GM23248 (cell line): ENCODE measurements at regions not wholly inside any gene's neighbourhood (a gene's known extent, or its start where the extent isn't known, plus 50 kb on each side); places are given as distances from the start of the nearest gene placed in this dataset.

Source experiments
- DNase-seq: peaks from one replicate; pipeline ENCODE4 v3.0.0-alpha.2; 2015
- H2AFZ ChIP-seq: fragments of 200-600 bp; sonication (generic); 2 replicates; pipeline ENCODE4 v1.6.1; 2016; ENCODE audit warnings: antibody characterized with exemption
- H3F3A ChIP-seq: fragments of 200-600 bp; sonication (generic); 2 replicates; pipeline ENCODE4 v1.6.1; 2016; ENCODE audit warnings: mild to moderate bottlenecking, antibody characterized with exemption, mixed run types; ENCODE audit not compliant: insufficient read depth
- H3K27ac ChIP-seq: fragments of 200-600 bp; sonication (generic); 2 replicates; pipeline ENCODE4 v1.5.1; 2016; ENCODE audit warnings: mild to moderate bottlenecking
- H3K27me3 ChIP-seq: fragments of 200-600 bp; sonication (generic); replicated peaks from 2 replicates; pipeline ENCODE4 v1.6.1; 2016; ENCODE audit warnings: mild to moderate bottlenecking; ENCODE audit not compliant: insufficient read depth
- H3K36me3 ChIP-seq: fragments of 200-600 bp; sonication (generic); 2 replicates; pipeline ENCODE4 v1.6.1; 2016; ENCODE audit warnings: low read depth, mild to moderate bottlenecking
- H3K4me1 ChIP-seq: fragments of 200-600 bp; sonication (generic); 2 replicates; pipeline ENCODE4 v1.6.1; 2016; ENCODE audit warnings: mild to moderate bottlenecking; ENCODE audit not compliant: insufficient read depth
- H3K4me2 ChIP-seq: fragments of 200-600 bp; sonication (generic); one replicate; pipeline ENCODE4 v1.6.1; 2016; ENCODE audit warnings: mild to moderate bottlenecking; ENCODE audit not compliant: unreplicated experiment
- H3K4me3 ChIP-seq: fragments of 200-600 bp; sonication (generic); 2 replicates; pipeline ENCODE4 v1.5.1; 2016; ENCODE audit warnings: mild to moderate bottlenecking
- H3K79me2 ChIP-seq: fragments of 200-600 bp; sonication (generic); 2 replicates; pipeline ENCODE4 v1.6.1; 2016; ENCODE audit warnings: mild to moderate bottlenecking; ENCODE audit not compliant: insufficient read depth
- H3K9ac ChIP-seq: fragments of 200-600 bp; sonication (generic); 2 replicates; pipeline ENCODE4 v1.6.1; 2016; ENCODE audit warnings: mild to moderate bottlenecking
- H3K9me2 ChIP-seq: fragments of 200-600 bp; sonication (generic); 2 replicates; pipeline ENCODE4 v1.6.1; 2016; ENCODE audit warnings: mixed run types, mild to moderate bottlenecking, moderate library complexity; ENCODE audit not compliant: insufficient read depth
- H3K9me3 ChIP-seq: fragments of 200-600 bp; sonication (generic); one replicate; pipeline ENCODE4 v1.6.1; 2017; ENCODE audit warnings: low read depth
- H4K20me1 ChIP-seq: fragments of 200-600 bp; sonication (generic); 2 replicates; pipeline ENCODE4 v1.6.0; 2016; ENCODE audit not compliant: insufficient read depth
- EZH2 ChIP-seq: fragments of 200-600 bp; sonication (generic); IDR thresholded peaks from 2 replicates; pipeline ENCODE4 v1.6.1; 2018; ENCODE audit warnings: antibody characterized with exemption, mild to moderate bottlenecking; ENCODE audit not compliant: insufficient read depth, poor library complexity, severe bottlenecking
- EZH2phosphoT487 ChIP-seq: fragments of 200-600 bp; sonication (generic); IDR thresholded peaks from 2 replicates; pipeline ENCODE4 v1.6.1; 2018; ENCODE audit warnings: antibody characterized with exemption, moderate library complexity, mild to moderate bottlenecking, low read depth; ENCODE audit not compliant: insufficient read depth
- WGBS, 2 experiments: methylation state at CpG; one replicate each; pipeline ENCODE4 v1.1.6; 2015 to 2017; ENCODE audit warnings: low lambda C conversion rate in 2 of 2, low coverage in 1 of 2; ENCODE audit errors: missing lambda C conversion rate in 2 of 2; 5-methylcytosine and 5-hydroxymethylcytosine counted together
- in situ Hi-C: fragments of 300-500 bp; cut with MboI; formaldehyde crosslinking; loops from 2 replicates; pipeline ENCODE4 v1.15.0; 2020

- Histone ChIP-seq H3K9me3 (no peaks in the 10 kb centered on the region), H3K27me3 (no peaks in the 10 kb centered on the region), H3F3A (peaks cover 16% of the 10 kb centered on the region), H3K9ac (no peak overlapping the region), H3K4me3 (no peak overlapping the region), H2AFZ (no peak overlapping the region), H3K79me2 (no peaks in the 10 kb centered on the region), H3K4me1 (peaks cover 19% of the 10 kb centered on the region), H3K27ac (no peak overlapping the region), H3K4me2 (no peak overlapping the region), H4K20me1 (no peaks in the 10 kb centered on the region), H3K9me2 (no peaks in the 10 kb centered on the region), H3K36me3 (no peaks in the 10 kb centered on the region)
- in situ Hi-C loops: no loop called here
- no peak for DNase-seq
- TF ChIP-seq EZH2phosphoT487 (no peak), EZH2 (no peak)
- 95 to 99% methylated on average over 4 of the region's 4 CpGs for WGBS, 2 experiments
Measured at GRCh38 chr1:87852410-87853161, 523.9 kb downstream of the LMO4 start.

GRCh38 chr1:87853576-87854351, 525.1 kb downstream of the LMO4 start:
- peak overlapping the region; percentile 48 for H3K4me2 ChIP-seq
- 27% methylated on average over 5 of the region's 5 CpGs for WGBS, 2 experiments

GRCh38 chr1:87863317-87863716, 534.6 kb downstream of the LMO4 start:
- H3F3A ChIP-seq: no peaks in the 10 kb centered on the region
- no peaks in the 10 kb centered on the region for H3K27me3 ChIP-seq
- no peak overlapping the region for H3K27ac ChIP-seq
- no peak for DNase-seq
- peaks cover 11% of the 10 kb centered on the region; the same call in 1 of the 2 replicates for H3K4me1 ChIP-seq
- no peak overlapping the region for H2AFZ ChIP-seq
- no peak overlapping the region for H3K9ac ChIP-seq
- H3K79me2 ChIP-seq: no peaks in the 10 kb centered on the region
- H3K9me2 ChIP-seq: no peaks in the 10 kb centered on the region
- H4K20me1 ChIP-seq: no peaks in the 10 kb centered on the region
- no peaks in the 10 kb centered on the region for H3K9me3 ChIP-seq
- H3K4me2 ChIP-seq: no peak overlapping the region
- no peak for TF ChIP-seq EZH2phosphoT487
- no peak for TF ChIP-seq EZH2
- in situ Hi-C loops: no loop called here
- no peaks in the 10 kb centered on the region for H3K36me3 ChIP-seq
- WGBS, 2 experiments: 92% methylated on average over 1 of the region's 1 CpG
- no peak overlapping the region for H3K4me3 ChIP-seq

More at GRCh38 chr1:87853576-87854351, 525.1 kb downstream of the LMO4 start:
- H3K9me2 ChIP-seq: no peaks in the 10 kb centered on the region
- peak overlapping the region; percentile 36 for H3K9ac ChIP-seq
- peak overlapping the region; percentile 63 for H3K27ac ChIP-seq
- peak overlapping the region; percentile 44 for H3K4me3 ChIP-seq
- H3K9me3 ChIP-seq: no peaks in the 10 kb centered on the region
- TF ChIP-seq EZH2 (no peak), EZH2phosphoT487 (no peak)
- peak overlapping the region; percentile 78 for H2AFZ ChIP-seq
- H3K36me3 ChIP-seq: no peaks in the 10 kb centered on the region
- no peaks in the 10 kb centered on the region for H3K79me2 ChIP-seq
- peak; percentile 73 for DNase-seq
- in situ Hi-C loops: no loop called here
- no peaks in the 10 kb centered on the region for H4K20me1 ChIP-seq
- H3K27me3 ChIP-seq: no peaks in the 10 kb centered on the region
- peaks cover 16% of the 10 kb centered on the region for H3F3A ChIP-seq
- H3K4me1 ChIP-seq: peaks cover 19% of the 10 kb centered on the region

GRCh38 chr1:87864676-87865075, 536.0 kb downstream of the LMO4 start:
- TF ChIP-seq EZH2phosphoT487: no peak
- TF ChIP-seq EZH2: no peak
- peaks cover 11% of the 10 kb centered on the region for H3F3A ChIP-seq
- H3K9me2 ChIP-seq: 0 out of 2 replicates have a peak, but pooled peaks cover 3% of the 10 kb centered on the region
- H3K9me3 ChIP-seq: no peaks in the 10 kb centered on the region
- H3K4me3 ChIP-seq: no peak overlapping the region
- peaks cover 19% of the 10 kb centered on the region for H3K4me1 ChIP-seq
- H3K27ac ChIP-seq: no peak overlapping the region
- H2AFZ ChIP-seq: no peak overlapping the region
- H3K36me3 ChIP-seq: no peaks in the 10 kb centered on the region
- no peaks in the 10 kb centered on the region for H3K79me2 ChIP-seq
- DNase-seq: no peak
- no peaks in the 10 kb centered on the region for H3K27me3 ChIP-seq
- no peak overlapping the region for H3K4me2 ChIP-seq
- H3K9ac ChIP-seq: no peak overlapping the region
- in situ Hi-C loops: no loop called here
- no peaks in the 10 kb centered on the region for H4K20me1 ChIP-seq
- WGBS, 2 experiments: 93% methylated on average over 4 of the region's 4 CpGs
